H1 (cell line): ENCODE measurements at regions not wholly inside any gene's neighbourhood (a gene's known extent, or its start where the extent isn't known, plus 50 kb on each side); places are given as distances from the start of the nearest gene placed in this dataset.

ENCODE experiments used
- CREB1 ChIP-seq: IDR thresholded peaks from 2 replicates; pipeline ENCODE4 v1.6.1; 2012; ENCODE audit warnings: inconsistent platforms
- PHF8 ChIP-seq: fragments of 200-600 bp; sonication (generic); conservative IDR thresholded peaks from 2 replicates; pipeline ENCODE4 v1.7.1; 2012; ENCODE audit warnings: low read depth, mild to moderate bottlenecking, inconsistent platforms, low read length, moderate library complexity
- POLR2A ChIP-seq, 2 experiments: IDR thresholded peaks; 1 replicate in 1 of 2; 2 replicates in 1 of 2; pipeline ENCODE4 v1.6.1; 2011; ENCODE audit warnings: low read depth in 2 of 2, low read length in 2 of 2, mild to moderate bottlenecking in 2 of 2; ENCODE audit errors: control extremely low read depth in 1 of 2
- TAF1 ChIP-seq: IDR thresholded peaks from 2 replicates; pipeline ENCODE4 v1.6.1; 2011; ENCODE audit warnings: mild to moderate bottlenecking, low read depth, low read length
- ZNF274 ChIP-seq: IDR thresholded peaks from 2 replicates; pipeline ENCODE4 v1.7.0; 2012; ENCODE audit warnings: low read length, borderline replicate concordance; ENCODE audit errors: extremely low read depth

- no peak for TF ChIP-seq PHF8
- no peak for TF ChIP-seq TAF1
- TF ChIP-seq ZNF274: no peak
- TF ChIP-seq POLR2A (IDR thresholded peaks at IDR 0.05; ENCODE audit: control extremely low read depth in 1 of 2, low read depth in 2 of 2, low read length in 2 of 2): no peak
- no peak for TF ChIP-seq CREB1
These were observed 57.0 kb upstream of the NID2 start for GRCh38 chr14:52125885-52126284.
